ENCODE measurements at regions not wholly inside any gene's neighbourhood (a gene's known extent, or its start where the extent isn't known, plus 50 kb on each side); places are given as distances from the start of the nearest gene placed in this dataset.
"Not testable (repeated sequence)": the region's sequence is repeated elsewhere in the genome, so short reads cannot be mapped to it uniquely, and the experiment has no call there.

GRCh38 chr14:38410442-38410841 is 154.5 kb upstream of the CLEC14A start:
- DNase-seq (ENCODE audit: low read depth, low spot score): no peak

GRCh38 chr14:38409071-38409705 is 153.3 kb upstream of the CLEC14A start:
- no peak for DNase-seq (ENCODE audit: low read depth, low spot score)

DNA sequence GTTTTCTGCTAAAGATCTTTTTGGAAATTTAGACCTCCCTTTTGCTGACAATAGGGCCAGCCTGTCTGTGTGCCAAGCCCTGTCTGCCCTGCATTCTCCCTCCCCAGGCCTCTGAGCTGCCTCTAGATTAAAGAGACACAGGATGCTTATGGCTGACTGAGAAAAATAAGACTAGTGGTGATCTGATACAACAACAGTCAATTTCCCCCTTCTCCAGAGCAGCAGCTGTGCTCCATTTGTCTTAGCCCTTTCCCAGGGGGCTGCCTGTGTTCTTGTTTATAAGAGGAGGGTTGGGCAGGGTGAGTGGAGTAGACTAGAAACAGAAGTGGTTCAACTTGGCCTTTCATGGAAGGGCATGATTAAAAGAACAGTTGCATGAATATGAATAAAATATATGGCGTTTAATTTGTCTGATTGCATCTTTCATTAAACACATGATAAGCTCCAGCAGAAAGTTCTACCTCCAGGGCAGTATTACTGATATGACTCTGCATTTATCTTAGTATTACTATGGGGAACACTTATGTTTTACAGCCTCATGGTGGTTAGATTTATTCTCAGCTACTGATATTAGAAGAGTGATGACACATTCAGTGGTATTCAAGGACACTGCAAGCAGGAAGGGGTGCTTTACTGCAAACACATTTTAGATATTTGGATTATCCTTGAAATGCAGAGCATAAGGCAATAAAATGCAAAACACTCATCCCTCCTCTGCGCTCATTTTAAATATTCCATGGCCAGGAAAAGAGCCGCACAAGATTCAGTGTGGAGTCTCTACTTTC is 150.2 kb upstream of the CLEC14A start:
- no peak for DNase-seq (ENCODE audit: low read depth, low spot score)

- no peak for DNase-seq (ENCODE audit: low read depth, low spot score)
These were observed 148.7 kb upstream of the CLEC14A start for GRCh38 chr14:38404616-38405015.

DNA sequence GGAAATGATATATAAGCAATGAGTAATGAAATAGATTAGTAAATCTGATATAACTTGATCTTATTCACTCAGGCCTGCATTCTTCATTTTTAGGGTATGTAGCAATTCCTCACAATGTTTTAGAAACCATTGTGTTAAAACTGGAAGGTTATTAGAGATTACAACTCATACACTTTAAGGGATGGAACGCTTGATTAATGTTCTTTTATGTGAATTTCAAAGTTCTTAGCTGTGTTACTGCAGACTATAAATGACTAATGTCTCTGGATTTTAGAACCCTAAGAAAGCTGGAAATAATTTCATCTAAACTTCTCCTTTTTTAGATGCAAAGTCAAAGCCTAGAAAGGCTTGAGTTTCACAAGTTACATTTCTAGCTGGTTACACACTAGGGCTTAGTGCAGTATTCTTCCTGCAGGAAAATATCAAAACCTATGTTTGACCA is 148.2 kb upstream of the CLEC14A start:
- peak; percentile 17 for DNase-seq (ENCODE audit: low read depth, low spot score)

DNA sequence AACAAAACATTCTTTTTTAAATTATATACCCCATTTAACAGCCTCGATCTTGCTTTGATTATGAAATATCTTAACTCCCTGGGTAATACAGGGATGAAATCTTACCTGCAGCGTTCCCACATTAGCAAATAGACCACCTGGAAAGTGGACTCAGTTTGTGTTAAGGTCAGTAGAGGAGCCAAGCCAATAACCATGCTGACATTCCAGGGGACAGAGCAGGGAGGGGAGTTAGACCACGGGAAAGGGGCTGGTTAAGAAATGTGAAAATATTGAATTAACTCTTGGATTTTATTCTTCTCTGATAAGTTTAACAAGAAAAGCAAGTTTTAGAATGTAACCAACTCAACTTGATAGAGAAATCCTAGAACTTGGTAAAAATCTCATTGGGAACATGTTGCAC is 144.9 kb upstream of the CLEC14A start:
- DNase-seq (ENCODE audit: low read depth, low spot score): no peak

- no peak for DNase-seq (ENCODE audit: low read depth, low spot score)
These were observed 143.8 kb upstream of the CLEC14A start for GRCh38 chr14:38399652-38400051.

- no peak for DNase-seq (ENCODE audit: low read depth, low spot score)
These were observed 138.9 kb upstream of the CLEC14A start for GRCh38 chr14:38394767-38395166.

DNA sequence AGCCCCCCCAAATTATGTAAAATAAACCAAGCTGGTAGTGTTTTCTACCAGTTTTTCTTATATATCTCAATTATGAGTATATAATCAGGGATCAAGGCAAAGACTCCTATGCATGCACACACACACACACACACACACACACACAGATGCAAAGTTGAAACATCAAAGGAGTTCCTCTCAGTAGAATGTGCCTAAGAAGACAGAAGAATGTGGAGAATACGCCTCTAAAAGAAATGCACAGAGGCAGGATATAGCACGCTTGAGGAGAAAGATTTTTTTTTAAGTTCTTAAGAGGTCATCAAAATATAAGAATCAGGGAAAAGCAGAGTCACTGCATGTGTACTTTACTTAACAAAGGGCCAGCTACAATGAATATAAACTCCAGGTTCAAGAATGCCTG is 138.2 kb upstream of the CLEC14A start:
- no peak for DNase-seq (ENCODE audit: low read depth, low spot score)

DNA sequence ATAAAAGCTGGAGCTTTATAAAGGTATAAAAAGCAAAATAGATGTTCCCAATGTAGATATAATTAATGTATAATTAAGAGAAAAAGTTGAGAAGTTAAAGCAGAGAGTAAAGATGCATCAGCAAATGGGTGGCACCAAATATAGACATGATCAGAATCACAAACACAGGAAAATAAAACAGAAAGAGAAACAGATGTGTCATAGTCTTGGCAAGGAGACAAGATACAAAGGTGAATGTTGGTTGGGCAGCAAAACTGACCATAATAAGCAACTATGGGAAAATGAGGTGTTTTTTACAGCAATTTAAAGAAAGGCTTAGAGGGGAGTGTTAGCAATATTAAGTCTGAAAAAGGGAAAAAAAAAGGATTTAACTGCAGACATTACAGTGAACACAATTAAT is 135.4 kb upstream of the CLEC14A start:
- DNase-seq (ENCODE audit: low read depth, low spot score): peak; percentile 57

DNA sequence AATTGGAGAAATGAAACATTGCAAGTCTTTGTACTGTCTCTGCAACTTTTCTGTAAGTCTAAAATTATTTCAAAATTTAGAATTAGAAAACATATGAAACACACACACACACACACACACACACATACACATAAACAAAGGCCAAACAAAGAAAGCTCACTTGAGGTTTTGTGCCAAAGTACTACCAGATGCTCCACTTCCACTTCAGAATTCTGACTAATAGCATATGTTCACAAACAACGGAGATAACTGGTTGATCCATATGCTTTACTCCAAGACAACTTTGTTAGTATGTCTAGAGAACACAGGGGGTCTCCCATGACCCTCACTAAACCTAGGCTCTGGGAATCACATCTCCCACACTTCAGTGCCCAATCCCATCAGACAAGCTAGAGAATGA is 133.8 kb upstream of the CLEC14A start:
- no peak for DNase-seq (ENCODE audit: low read depth, low spot score)

DNA sequence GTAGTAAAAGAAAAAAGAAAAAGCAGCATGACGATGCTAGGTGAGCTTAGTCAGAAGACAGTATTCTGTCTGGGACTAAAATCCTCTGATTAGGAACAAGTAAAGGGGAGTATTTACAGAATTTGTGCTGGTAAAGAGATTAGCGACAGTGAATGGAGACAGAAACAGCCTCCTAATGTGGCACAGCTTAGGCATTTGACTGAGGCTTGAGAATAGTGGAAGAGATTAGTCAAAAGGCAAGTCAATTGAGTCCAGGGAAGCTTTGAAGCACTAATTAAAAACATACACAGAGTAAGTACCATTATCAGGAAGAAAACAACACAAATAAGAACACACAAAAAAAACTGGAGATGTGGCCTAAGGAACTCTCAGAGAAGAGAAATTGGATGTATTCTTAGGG is 131.9 kb upstream of the CLEC14A start:
- no peak for DNase-seq (ENCODE audit: low read depth, low spot score)

- no peak for DNase-seq (ENCODE audit: low read depth, low spot score)
These were observed 129.9 kb upstream of the CLEC14A start for GRCh38 chr14:38385836-38386235.

DNA sequence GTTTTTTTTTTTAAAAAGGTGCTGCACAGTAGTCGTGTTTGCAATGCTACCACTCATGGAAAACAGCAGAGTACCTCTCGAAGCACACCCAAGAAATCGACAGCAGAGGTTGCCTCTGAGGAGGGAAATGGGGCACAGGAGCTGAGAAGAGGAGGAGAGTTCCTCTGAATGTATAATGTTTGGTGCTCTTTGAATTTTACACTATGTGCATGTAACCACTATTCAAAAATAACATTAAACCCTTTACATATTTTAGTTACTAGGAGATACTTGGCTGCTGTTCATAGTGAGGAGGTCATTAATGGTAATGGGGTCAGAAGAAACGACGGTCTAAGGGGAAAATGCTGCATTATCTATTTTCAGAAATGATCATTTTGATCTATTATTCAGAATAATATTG is 129.4 kb upstream of the CLEC14A start:
- no peak for DNase-seq (ENCODE audit: low read depth, low spot score)

GRCh38 chr14:38384741-38385140 is 128.8 kb upstream of the CLEC14A start:
- DNase-seq (ENCODE audit: low read depth, low spot score): no peak

- DNase-seq (ENCODE audit: low read depth, low spot score): no peak
These were observed 112.0 kb upstream of the CLEC14A start for GRCh38 chr14:38367922-38368321.

DNA sequence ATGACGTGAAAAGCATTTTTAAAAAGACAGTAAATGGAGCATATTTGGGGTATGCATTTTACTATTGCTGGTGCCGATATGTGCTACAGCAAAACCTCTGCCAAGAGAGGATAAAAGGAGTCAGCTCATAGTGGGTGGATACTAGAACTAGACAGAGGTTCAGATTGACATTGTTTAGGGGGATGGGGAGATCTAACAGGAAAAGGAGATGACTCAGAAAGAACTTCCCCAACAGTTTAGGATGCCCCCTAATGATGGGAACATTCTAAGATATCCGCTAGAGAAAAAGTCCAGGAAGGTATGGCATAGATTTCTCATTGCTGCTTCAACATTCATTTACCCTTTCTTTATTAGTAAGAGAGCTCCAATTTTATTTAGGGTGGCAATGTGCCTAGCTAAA is 110.5 kb upstream of the CLEC14A start:
- peak; percentile 46 for DNase-seq (ENCODE audit: low read depth, low spot score)

- no peak for DNase-seq (ENCODE audit: low read depth, low spot score)
These were observed 107.3 kb upstream of the CLEC14A start for GRCh38 chr14:38363217-38363616.

GRCh38 chr14:38357557-38357956 is 101.7 kb upstream of the CLEC14A start:
- peak; percentile 92 for DNase-seq (ENCODE audit: low read depth, low spot score)

DNA sequence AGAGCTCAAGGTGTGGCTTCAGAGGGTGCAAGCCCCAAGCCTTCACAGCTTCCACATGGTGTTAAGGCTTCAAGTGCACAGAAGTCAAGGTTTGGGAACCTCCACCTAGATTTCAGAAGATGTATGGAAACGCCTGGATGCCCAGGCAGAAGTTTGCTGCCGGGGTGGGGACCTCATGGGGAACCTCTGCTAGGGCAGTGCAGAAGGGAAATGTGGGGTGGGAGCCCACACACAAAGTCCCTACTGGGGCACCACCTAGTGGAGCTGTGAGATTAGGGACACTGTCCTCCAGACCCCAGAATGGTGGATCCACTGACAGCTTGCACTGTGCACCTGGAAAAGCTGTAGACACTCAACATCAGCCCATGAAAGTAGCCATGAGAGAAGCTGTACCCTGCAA is 99.6 kb upstream of the CLEC14A start:
- DNase-seq (ENCODE audit: low read depth, low spot score): not testable (repeated sequence)

DNA sequence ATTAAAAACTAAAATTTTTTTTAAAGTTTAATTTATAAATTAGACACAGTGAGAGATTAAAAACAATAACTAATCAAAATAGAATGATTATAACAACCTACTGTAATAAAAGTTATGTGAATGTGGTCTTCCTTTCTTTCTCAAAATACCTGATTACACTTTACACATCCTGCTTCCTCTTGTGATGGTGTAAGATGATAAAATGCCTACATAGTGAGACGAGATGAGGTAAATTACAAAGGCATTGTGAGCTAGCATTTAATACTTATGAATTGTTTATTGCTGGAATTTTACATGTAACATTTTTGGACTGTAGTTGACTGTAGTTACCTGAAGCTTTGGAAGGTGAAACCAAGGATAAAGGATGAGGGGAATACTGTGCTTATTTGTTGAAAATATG is 94.2 kb upstream of the CLEC14A start:
- DNase-seq (ENCODE audit: low read depth, low spot score): no peak

- DNase-seq (ENCODE audit: low read depth, low spot score): no peak
These were observed 86.9 kb upstream of the CLEC14A start for GRCh38 chr14:38342803-38343202.

DNA sequence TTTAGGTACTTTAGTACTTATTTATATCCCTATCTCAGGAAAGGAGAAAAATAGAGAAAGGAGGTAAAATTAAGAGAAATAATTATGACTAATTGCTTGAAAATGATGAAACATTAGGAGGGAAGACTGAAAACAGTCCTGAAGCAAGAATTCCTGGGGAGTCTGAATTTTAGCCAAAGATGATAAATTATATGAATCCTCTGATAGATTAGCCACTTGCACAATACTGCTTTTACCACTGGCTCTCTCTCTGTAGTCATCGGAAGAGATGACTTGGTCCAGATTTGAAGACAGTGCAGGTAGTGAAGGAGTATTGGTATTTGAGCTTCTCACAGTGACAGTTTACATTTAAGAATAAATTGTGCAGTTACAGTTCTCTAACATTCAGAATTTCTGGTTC is 83.8 kb upstream of the CLEC14A start:
- no peak for DNase-seq (ENCODE audit: low read depth, low spot score)

Measured in pulmonary artery endothelial cell (primary cell).